A673 (cell line): ENCODE measurements at regions not wholly inside any gene's neighbourhood (a gene's known extent, or its start where the extent isn't known, plus 50 kb on each side); places are given as distances from the start of the nearest gene placed in this dataset.

ENCODE experiments used
- BruUV-seq: library from RNA; stranded (reverse); fragments of 400-500 nt; replicated peaks from 2 replicates; lab custom pipeline; 2021; lab: Mats Ljungman, UMichigan
- CTCF ChIA-PET: fragments of 300-600 bp; sonication (Branson Sonifier 250); formaldehyde crosslinking; loops from one replicate; lab custom pipeline; 2022; ENCODE audit warnings: antibody characterized with exemption; lab: Charles Lee
- POLR2A ChIA-PET: fragments of 300-600 bp; sonication (Branson Sonifier 250); formaldehyde crosslinking; loops from one replicate; lab custom pipeline; 2022; ENCODE audit warnings: antibody characterized with exemption; ENCODE audit not compliant: low non-redundant PET; lab: Charles Lee
- DNase-seq: peaks from one replicate; pipeline ENCODE4 v3.0.0-alpha.2; 2015; ENCODE audit warnings: low spot score
- H3K27ac ChIP-seq: fragments of 200-600 bp; sonication (generic); 2 replicates; pipeline ENCODE4 v1.5.1; 2016; ENCODE audit warnings: mixed run types, low read depth, mild to moderate bottlenecking, mixed read lengths, antibody characterized with exemption, low read length; ENCODE audit not compliant: poor library complexity, severe bottlenecking
- H3K27me3 ChIP-seq: fragments of 200-600 bp; sonication (generic); replicated peaks from 2 replicates; pipeline ENCODE4 v1.6.1; 2017; ENCODE audit warnings: mixed run types, low read depth, mild to moderate bottlenecking, mixed read lengths, antibody characterized with exemption, low read length; ENCODE audit not compliant: insufficient read depth, poor library complexity
- H3K36me3 ChIP-seq: fragments of 200-600 bp; sonication (generic); 2 replicates; pipeline ENCODE4 v1.6.1; 2016; ENCODE audit warnings: mixed run types, mild to moderate bottlenecking, mixed read lengths, antibody characterized with exemption, low read length; ENCODE audit not compliant: insufficient read depth, poor library complexity, severe bottlenecking
- H3K4me1 ChIP-seq: fragments of 200-600 bp; sonication (generic); 2 replicates; pipeline ENCODE4 v1.6.1; 2017; ENCODE audit warnings: mixed run types, mild to moderate bottlenecking, mixed read lengths, antibody characterized with exemption, low read length; ENCODE audit not compliant: insufficient read depth, poor library complexity, severe bottlenecking
- H3K4me3 ChIP-seq: fragments of 200-600 bp; sonication (generic); 2 replicates; pipeline ENCODE4 v1.5.1; 2016; ENCODE audit warnings: low read depth, mixed run types, mild to moderate bottlenecking, mixed read lengths, low read length; ENCODE audit not compliant: poor library complexity, severe bottlenecking
- H3K9me3 ChIP-seq: fragments of 200-600 bp; sonication (generic); 2 replicates; pipeline ENCODE4 v1.6.1; 2016; ENCODE audit warnings: mixed run types, low read depth, mild to moderate bottlenecking, mixed read lengths, antibody characterized with exemption, low read length; ENCODE audit not compliant: poor library complexity, severe bottlenecking
- EZH2 ChIP-seq: fragments of 200-600 bp; sonication (generic); IDR thresholded peaks from 2 replicates; pipeline ENCODE4 v1.6.1; 2017; ENCODE audit warnings: borderline replicate concordance, low read depth, mild to moderate bottlenecking, mixed read lengths, antibody characterized with exemption, low read length; ENCODE audit not compliant: poor library complexity, severe bottlenecking
- intact Hi-C: fragments of 100-400 bp; cut with micrococcal nuclease; formaldehyde crosslinking; loops from one replicate; pipeline ENCODE4 v1.10.0; 2022; ENCODE audit not compliant: unreplicated experiment
- TF ChIP-seq, protein P1 (sequence below): fragments of 300-800, 200-600 bp; sonication (generic); conservative IDR thresholded peaks from 2 replicates; pipeline ENCODE4 v1.5.1; 2017; ENCODE audit warnings: low read depth, mild to moderate bottlenecking, antibody characterized with exemption, low read length, moderate library complexity, mixed read lengths

DNA sequence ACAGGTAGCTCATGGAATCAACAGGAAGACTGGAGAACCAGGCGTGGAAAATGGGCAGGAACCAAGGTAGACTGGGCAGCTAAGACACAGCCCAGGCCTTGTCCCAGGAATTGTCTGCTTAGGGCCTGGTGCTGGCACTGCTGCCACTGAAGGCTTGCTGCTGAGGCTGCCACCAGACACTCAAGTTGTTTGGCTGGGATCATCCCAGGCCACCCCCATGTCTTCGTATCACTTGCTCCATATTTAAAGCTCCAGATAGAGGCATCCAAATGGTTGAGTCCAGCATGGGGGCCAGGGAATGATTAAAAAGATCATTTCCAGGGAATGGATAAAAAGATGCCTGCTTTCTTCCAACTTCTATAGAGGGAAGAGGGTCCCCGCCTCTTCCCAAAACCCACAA lies 107.4 kb upstream of the GADD45A start:
- no peak for DNase-seq
- H3K36me3 ChIP-seq, result no peaks in the 10 kb centered on the region
- intact Hi-C loops, result no loop called here
- no peaks in the 10 kb centered on the region for H3K9me3 ChIP-seq
- no peaks in the 10 kb centered on the region for H3K4me1 ChIP-seq
- no TSS peak for BruUV-seq
- H3K4me3 ChIP-seq, result no peak overlapping the region
- no peaks in the 10 kb centered on the region for H3K27me3 ChIP-seq
- H3K27ac ChIP-seq, result no peak overlapping the region
- CTCF ChIA-PET, result interaction anchor here (0.6 kb wide), 1 partner anchor 107 kb away, joined by 4 read pairs; the partner anchor contains the start of gene GADD45A
- POLR2A ChIA-PET, result no interaction called here
- TF ChIP-seq, protein P1, sequence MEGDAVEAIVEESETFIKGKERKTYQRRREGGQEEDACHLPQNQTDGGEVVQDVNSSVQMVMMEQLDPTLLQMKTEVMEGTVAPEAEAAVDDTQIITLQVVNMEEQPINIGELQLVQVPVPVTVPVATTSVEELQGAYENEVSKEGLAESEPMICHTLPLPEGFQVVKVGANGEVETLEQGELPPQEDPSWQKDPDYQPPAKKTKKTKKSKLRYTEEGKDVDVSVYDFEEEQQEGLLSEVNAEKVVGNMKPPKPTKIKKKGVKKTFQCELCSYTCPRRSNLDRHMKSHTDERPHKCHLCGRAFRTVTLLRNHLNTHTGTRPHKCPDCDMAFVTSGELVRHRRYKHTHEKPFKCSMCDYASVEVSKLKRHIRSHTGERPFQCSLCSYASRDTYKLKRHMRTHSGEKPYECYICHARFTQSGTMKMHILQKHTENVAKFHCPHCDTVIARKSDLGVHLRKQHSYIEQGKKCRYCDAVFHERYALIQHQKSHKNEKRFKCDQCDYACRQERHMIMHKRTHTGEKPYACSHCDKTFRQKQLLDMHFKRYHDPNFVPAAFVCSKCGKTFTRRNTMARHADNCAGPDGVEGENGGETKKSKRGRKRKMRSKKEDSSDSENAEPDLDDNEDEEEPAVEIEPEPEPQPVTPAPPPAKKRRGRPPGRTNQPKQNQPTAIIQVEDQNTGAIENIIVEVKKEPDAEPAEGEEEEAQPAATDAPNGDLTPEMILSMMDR, result no peak
- TF ChIP-seq EZH2, result no peak

DNA sequence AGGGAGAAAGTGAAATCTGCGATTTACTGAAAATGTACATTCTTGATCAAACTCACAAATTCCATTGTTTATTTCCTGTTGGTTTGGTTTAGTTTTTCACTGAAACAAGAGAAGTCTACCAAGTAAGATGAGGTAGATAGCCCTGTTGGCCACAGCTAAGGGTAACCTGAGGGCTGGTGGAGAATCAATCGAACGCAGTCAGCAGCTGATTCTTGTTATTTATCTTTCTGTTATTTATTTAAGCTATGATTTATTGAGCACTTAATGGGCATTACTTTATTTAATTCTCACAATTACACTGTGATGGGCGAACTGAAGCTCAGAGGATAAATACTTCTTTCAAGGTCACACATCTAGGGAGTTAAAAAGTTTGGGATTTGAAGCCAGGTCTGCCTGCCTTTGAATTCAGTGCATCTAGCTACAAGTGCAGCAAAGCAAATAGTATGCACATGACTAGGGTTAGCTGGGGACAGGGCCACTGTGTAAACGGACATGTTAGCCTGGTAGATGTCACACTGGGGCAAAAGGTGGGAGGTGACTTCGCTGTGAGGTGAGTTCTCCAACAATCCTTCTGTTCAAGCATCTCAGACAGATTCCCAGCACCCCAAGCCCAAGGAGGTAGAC lies 106.5 kb upstream of the GADD45A start:
- DNase-seq, result no peak
- ChIA-PET POLR2A (no interaction called here), CTCF (no interaction called here)
- Histone ChIP-seq H3K36me3 (no peaks in the 10 kb centered on the region), H3K4me1 (no peaks in the 10 kb centered on the region), H3K9me3 (no peaks in the 10 kb centered on the region), H3K27ac (no peak overlapping the region), H3K27me3 (no peaks in the 10 kb centered on the region), H3K4me3 (no peak overlapping the region)
- intact Hi-C loops, result no loop called here
- no TSS peak for BruUV-seq
- no peak for TF ChIP-seq EZH2
- TF ChIP-seq, protein P1, result no peak

DNA sequence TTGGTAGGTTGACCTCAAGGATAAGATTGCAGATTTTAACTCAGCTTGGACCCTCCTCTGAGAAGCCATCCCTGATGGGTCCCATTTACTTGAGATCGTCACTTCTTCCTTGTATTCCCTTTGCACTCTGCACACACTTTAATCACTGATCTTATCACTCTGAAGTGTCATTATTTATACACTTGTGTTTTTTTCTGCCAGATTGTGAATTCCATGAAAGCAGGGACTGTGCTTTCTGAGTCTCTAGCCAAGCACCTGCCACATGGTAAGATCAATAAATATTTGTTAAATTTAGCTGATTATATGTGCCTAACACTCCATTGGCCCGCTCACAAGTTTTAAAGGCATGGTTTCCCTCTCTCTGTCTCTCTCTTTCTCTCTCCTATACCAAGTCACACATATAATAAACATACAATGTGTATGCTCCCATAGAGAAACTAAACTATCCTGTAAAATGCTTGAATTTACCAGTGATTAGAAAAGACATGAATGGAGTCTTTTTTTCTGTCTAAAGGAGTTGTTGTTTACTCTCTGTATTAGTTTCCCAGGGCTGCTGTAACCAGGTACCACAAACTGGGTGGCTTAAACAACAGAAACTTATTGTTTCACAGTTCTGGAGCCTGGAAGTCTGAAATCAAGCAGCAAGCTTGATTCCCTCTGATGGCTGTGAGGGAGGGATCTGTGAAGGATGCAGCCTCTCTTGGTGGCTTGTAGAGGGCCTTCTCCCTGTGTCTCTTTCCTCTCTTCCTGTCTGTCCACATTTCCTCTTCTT lies 105.2 kb upstream of the GADD45A start:
- Histone ChIP-seq H3K4me3 (no peak overlapping the region), H3K27me3 (no peaks in the 10 kb centered on the region), H3K9me3 (no peaks in the 10 kb centered on the region), H3K27ac (no peak overlapping the region), H3K36me3 (no peaks in the 10 kb centered on the region), H3K4me1 (no peaks in the 10 kb centered on the region)
- intact Hi-C loops, result no loop called here
- POLR2A ChIA-PET, result no interaction called here
- DNase-seq, result no peak
- TF ChIP-seq, protein P1, result no peak
- no peak for TF ChIP-seq EZH2
- CTCF ChIA-PET, result no interaction called here
- no TSS peak for BruUV-seq
